Mucosa of stomach (tissue), 1 donor: ENCODE measurements at regions not wholly inside any gene's neighbourhood (a gene's known extent, or its start where the extent isn't known, plus 50 kb on each side); places are given as distances from the start of the nearest gene placed in this dataset.
"Not testable (repeated sequence)": the region's sequence is repeated elsewhere in the genome, so short reads cannot be mapped to it uniquely, and the experiment has no call there.

Experiments
- H3K27me3 ChIP-seq: one replicate; pipeline ENCODE4 v1.7.0; 2013; ENCODE audit warnings: mild to moderate bottlenecking, low read length; ENCODE audit not compliant: control insufficient read depth, insufficient read depth
- H3K36me3 ChIP-seq: one replicate; pipeline ENCODE4 v1.7.0; 2013; ENCODE audit warnings: low read length; ENCODE audit not compliant: control insufficient read depth, insufficient read depth
- H3K4me1 ChIP-seq: one replicate; pipeline ENCODE4 v1.7.0; 2013; ENCODE audit warnings: mild to moderate bottlenecking, low read length; ENCODE audit not compliant: control insufficient read depth, insufficient read depth
- H3K4me3 ChIP-seq: one replicate; pipeline ENCODE4 v1.7.0; 2013; ENCODE audit warnings: low read length
- H3K9ac ChIP-seq: one replicate; pipeline ENCODE4 v1.7.0; 2013; ENCODE audit warnings: mild to moderate bottlenecking, low read length, moderate library complexity
- H3K9me3 ChIP-seq: one replicate; pipeline ENCODE4 v1.7.0; 2013; ENCODE audit warnings: mild to moderate bottlenecking, low read length, moderate library complexity; ENCODE audit not compliant: control insufficient read depth
- donor health status: Pancreatic carcinoma.

- no peaks in the 10 kb centered on the region for H3K9me3 ChIP-seq
- no peak overlapping the region for H3K4me3 ChIP-seq
- H3K36me3 ChIP-seq = no peaks in the 10 kb centered on the region
- H3K27me3 ChIP-seq = no peaks in the 10 kb centered on the region
- no peak overlapping the region for H3K9ac ChIP-seq
- no peaks in the 10 kb centered on the region for H3K4me1 ChIP-seq
Measured at GRCh38 chr3:181929501-181929900, 217.8 kb downstream of the SOX2 start.

- Histone ChIP-seq H3K4me1 (no peaks in the 10 kb centered on the region), H3K9me3 (no peaks in the 10 kb centered on the region), H3K4me3 (no peak overlapping the region), H3K9ac (no peak overlapping the region), H3K36me3 (no peaks in the 10 kb centered on the region), H3K27me3 (no peaks in the 10 kb centered on the region)
Measured at GRCh38 chr3:181930105-181930504, 218.4 kb downstream of the SOX2 start.

GRCh38 chr3:181932039-181932438 lies 220.3 kb downstream of the SOX2 start:
- Histone ChIP-seq H3K27me3 (no peaks in the 10 kb centered on the region), H3K36me3 (no peaks in the 10 kb centered on the region), H3K4me3 (no peak overlapping the region), H3K9ac (no peak overlapping the region), H3K4me1 (no peaks in the 10 kb centered on the region), H3K9me3 (no peaks in the 10 kb centered on the region)

GRCh38 chr3:181933052-181933618 lies 221.4 kb downstream of the SOX2 start:
- no peaks in the 10 kb centered on the region for H3K4me1 ChIP-seq
- no peak overlapping the region for H3K4me3 ChIP-seq
- H3K36me3 ChIP-seq = no peaks in the 10 kb centered on the region
- no peak overlapping the region for H3K9ac ChIP-seq
- H3K9me3 ChIP-seq = no peaks in the 10 kb centered on the region
- H3K27me3 ChIP-seq = no peaks in the 10 kb centered on the region

- H3K4me1 ChIP-seq = no peaks in the 10 kb centered on the region
- no peak overlapping the region for H3K9ac ChIP-seq
- H3K4me3 ChIP-seq = no peak overlapping the region
- no peaks in the 10 kb centered on the region for H3K9me3 ChIP-seq
- no peaks in the 10 kb centered on the region for H3K36me3 ChIP-seq
- no peaks in the 10 kb centered on the region for H3K27me3 ChIP-seq
Measured at GRCh38 chr3:181935915-181936314, 224.2 kb downstream of the SOX2 start.

GRCh38 chr3:181936774-181937173 lies 225.0 kb downstream of the SOX2 start:
- Histone ChIP-seq H3K9ac (no peak overlapping the region), H3K4me3 (no peak overlapping the region), H3K27me3 (no peaks in the 10 kb centered on the region), H3K36me3 (no peaks in the 10 kb centered on the region), H3K9me3 (no peaks in the 10 kb centered on the region), H3K4me1 (no peaks in the 10 kb centered on the region)

- H3K36me3 ChIP-seq, H3K27me3 ChIP-seq, H3K4me3 ChIP-seq: not testable (repeated sequence)
Measured at GRCh38 chr3:181938580-181938979, 226.9 kb downstream of the SOX2 start.

GRCh38 chr3:181940703-181941102 lies 229.0 kb downstream of the SOX2 start:
- no peaks in the 10 kb centered on the region for H3K27me3 ChIP-seq
- no peak overlapping the region for H3K9ac ChIP-seq
- H3K4me1 ChIP-seq = peaks cover 7% of the 10 kb centered on the region
- H3K36me3 ChIP-seq = no peaks in the 10 kb centered on the region
- no peaks in the 10 kb centered on the region for H3K9me3 ChIP-seq
- H3K4me3 ChIP-seq = no peak overlapping the region

More at GRCh38 chr3:181938580-181938979, 226.9 kb downstream of the SOX2 start:
- H3K9me3 ChIP-seq, H3K4me1 ChIP-seq, H3K9ac ChIP-seq: not testable (repeated sequence)

GRCh38 chr3:181941250-181941649 lies 229.5 kb downstream of the SOX2 start:
- Histone ChIP-seq H3K4me1 (peaks cover 7% of the 10 kb centered on the region), H3K9me3 (no peaks in the 10 kb centered on the region), H3K9ac (no peak overlapping the region), H3K4me3 (no peak overlapping the region), H3K27me3 (no peaks in the 10 kb centered on the region), H3K36me3 (no peaks in the 10 kb centered on the region)

GRCh38 chr3:181943285-181943684 lies 231.6 kb downstream of the SOX2 start:
- Histone ChIP-seq H3K4me3 (no peak overlapping the region), H3K4me1 (peaks cover 7% of the 10 kb centered on the region), H3K27me3 (no peaks in the 10 kb centered on the region), H3K36me3 (no peaks in the 10 kb centered on the region), H3K9ac (no peak overlapping the region), H3K9me3 (no peaks in the 10 kb centered on the region)

GRCh38 chr3:181947606-181948005 lies 235.9 kb downstream of the SOX2 start:
- Histone ChIP-seq H3K27me3 (no peaks in the 10 kb centered on the region), H3K4me3 (no peak overlapping the region)

GRCh38 chr3:181948286-181948685 lies 236.6 kb downstream of the SOX2 start:
- Histone ChIP-seq H3K36me3 (no peaks in the 10 kb centered on the region), H3K27me3 (no peaks in the 10 kb centered on the region), H3K9ac (no peak overlapping the region), H3K4me3 (no peak overlapping the region), H3K9me3 (no peaks in the 10 kb centered on the region), H3K4me1 (peaks cover 2% of the 10 kb centered on the region)

More at GRCh38 chr3:181947606-181948005, 235.9 kb downstream of the SOX2 start:
- H3K4me1 ChIP-seq = peaks cover 7% of the 10 kb centered on the region
- no peaks in the 10 kb centered on the region for H3K36me3 ChIP-seq
- H3K9me3 ChIP-seq = no peaks in the 10 kb centered on the region
- H3K9ac ChIP-seq = no peak overlapping the region

GRCh38 chr3:181952221-181952620 lies 240.5 kb downstream of the SOX2 start:
- Histone ChIP-seq H3K27me3 (no peaks in the 10 kb centered on the region), H3K4me3 (no peak overlapping the region), H3K4me1 (no peaks in the 10 kb centered on the region), H3K36me3 (no peaks in the 10 kb centered on the region), H3K9ac (no peak overlapping the region), H3K9me3 (no peaks in the 10 kb centered on the region)
